ENCODE measurements at regions not wholly inside any gene's neighbourhood (a gene's known extent, or its start where the extent isn't known, plus 50 kb on each side); places are given as distances from the start of the nearest gene placed in this dataset.

GRCh38 chr7:32178677-32179366 is 108.6 kb upstream of the PDE1C start:
- DNase-seq (ENCODE audit: low read depth in 2 of 2) = no peak

GRCh38 chr7:32177232-32177631 is 107.0 kb upstream of the PDE1C start:
- no peak for DNase-seq (ENCODE audit: low read depth in 2 of 2)

GRCh38 chr7:32175099-32175498 is 104.9 kb upstream of the PDE1C start:
- DNase-seq (ENCODE audit: low read depth in 2 of 2) = no peak

GRCh38 chr7:32171248-32171647 is 101.0 kb upstream of the PDE1C start:
- DNase-seq (ENCODE audit: low read depth in 2 of 2) = no peak

GRCh38 chr7:32170838-32171237 is 100.6 kb upstream of the PDE1C start:
- no peak for DNase-seq (ENCODE audit: low read depth in 2 of 2)

GRCh38 chr7:32169228-32169627 is 99.0 kb upstream of the PDE1C start:
- no peak for DNase-seq (ENCODE audit: low read depth in 2 of 2)

- no peak for DNase-seq (ENCODE audit: low read depth in 2 of 2)
Measured at GRCh38 chr7:32167815-32168214, 97.6 kb upstream of the PDE1C start.

- no peak for DNase-seq (ENCODE audit: low read depth in 2 of 2)
Measured at GRCh38 chr7:32167256-32167655, 97.0 kb upstream of the PDE1C start.

- DNase-seq (ENCODE audit: low read depth in 2 of 2) = no peak
Measured at GRCh38 chr7:32164341-32164996, 94.3 kb upstream of the PDE1C start.

- no peak for DNase-seq (ENCODE audit: low read depth in 2 of 2)
Measured at GRCh38 chr7:32163896-32164295, 93.7 kb upstream of the PDE1C start.

GRCh38 chr7:32163141-32163806 is 93.1 kb upstream of the PDE1C start:
- DNase-seq (ENCODE audit: low read depth in 2 of 2) = no peak

- DNase-seq (ENCODE audit: low read depth in 2 of 2) = no peak
Measured at GRCh38 chr7:32161708-32162107, 91.5 kb upstream of the PDE1C start.

GRCh38 chr7:32158751-32159745 is 88.8 kb upstream of the PDE1C start:
- DNase-seq (ENCODE audit: low read depth in 2 of 2) = no peak

GRCh38 chr7:32158076-32158475 is 87.9 kb upstream of the PDE1C start:
- no peak for DNase-seq (ENCODE audit: low read depth in 2 of 2)

- DNase-seq (ENCODE audit: low read depth in 2 of 2) = no peak
Measured at GRCh38 chr7:32155712-32156111, 85.5 kb upstream of the PDE1C start.

- no peak for DNase-seq (ENCODE audit: low read depth in 2 of 2)
Measured at GRCh38 chr7:32154797-32155196, 84.6 kb upstream of the PDE1C start.

- DNase-seq (ENCODE audit: low read depth in 2 of 2) = no peak
Measured at GRCh38 chr7:32153006-32153405, 82.8 kb upstream of the PDE1C start.

GRCh38 chr7:32152576-32152975 is 82.4 kb upstream of the PDE1C start:
- no peak for DNase-seq (ENCODE audit: low read depth in 2 of 2)

- no peak for DNase-seq (ENCODE audit: low read depth in 2 of 2)
Measured at GRCh38 chr7:32150589-32150988, 80.4 kb upstream of the PDE1C start.

GRCh38 chr7:32150039-32150438 is 79.8 kb upstream of the PDE1C start:
- no peak for DNase-seq (ENCODE audit: low read depth in 2 of 2)

GRCh38 chr7:32147546-32148268 is 77.5 kb upstream of the PDE1C start:
- DNase-seq (ENCODE audit: low read depth in 2 of 2) = no peak

Measured in stimulated activated CD8-positive, alpha-beta memory T cell treated with anti-CD3 and anti-CD28 coated beads, Interleukin-7, amount 100 ng/mL, for 1 hour (primary cell).